NOMO-1 treated with DMSO at 0.1 percent for 48 hours (cell line): ENCODE measurements at regions not wholly inside any gene's neighbourhood (a gene's known extent, or its start where the extent isn't known, plus 50 kb on each side); places are given as distances from the start of the nearest gene placed in this dataset.
A peak's percentile ranks its signal among the peaks of the same experiment; 100 is the strongest.
"Not testable (repeated sequence)": the region's sequence is repeated elsewhere in the genome, so short reads cannot be mapped to it uniquely, and the experiment has no call there.

Experiments
- DNase-seq: peaks from one replicate; lab custom pipeline; 2025; ENCODE audit not compliant: unreplicated experiment; lab: John Stamatoyannopoulos, UW

- DNase-seq, result no peak
Measured at GRCh38 chr1:209132736-209133467, 450.6 kb upstream of the CAMK1G start.

GRCh38 chr1:209134001-209134400 is 449.5 kb upstream of the CAMK1G start:
- no peak for DNase-seq

- no peak for DNase-seq
Measured at GRCh38 chr1:209143916-209144315, 439.6 kb upstream of the CAMK1G start.

- DNase-seq, result no peak
Measured at GRCh38 chr1:209150114-209150513, 433.4 kb upstream of the CAMK1G start.

GRCh38 chr1:209153411-209153810 is 430.1 kb upstream of the CAMK1G start:
- DNase-seq, result no peak

- no peak for DNase-seq
Measured at GRCh38 chr1:209154912-209155311, 428.6 kb upstream of the CAMK1G start.

GRCh38 chr1:209155546-209155945 is 428.0 kb upstream of the CAMK1G start:
- DNase-seq, result no peak

- no peak for DNase-seq
Measured at GRCh38 chr1:209156991-209157390, 426.5 kb upstream of the CAMK1G start.

GRCh38 chr1:209157546-209158249 is 425.8 kb upstream of the CAMK1G start:
- no peak for DNase-seq

GRCh38 chr1:209158851-209159250 is 424.7 kb upstream of the CAMK1G start:
- no peak for DNase-seq

GRCh38 chr1:209160230-209160629 is 423.3 kb upstream of the CAMK1G start:
- no peak for DNase-seq

GRCh38 chr1:209162651-209163050 is 420.9 kb upstream of the CAMK1G start:
- no peak for DNase-seq

GRCh38 chr1:209168204-209168603 is 415.3 kb upstream of the CAMK1G start:
- no peak for DNase-seq

- DNase-seq, result no peak
Measured at GRCh38 chr1:209171151-209171550, 412.4 kb upstream of the CAMK1G start.

- DNase-seq, result no peak
Measured at GRCh38 chr1:209172286-209172685, 411.2 kb upstream of the CAMK1G start.

GRCh38 chr1:209172792-209173542 is 410.5 kb upstream of the CAMK1G start:
- not testable (repeated sequence) for DNase-seq

- DNase-seq, result not testable (repeated sequence)
Measured at GRCh38 chr1:209173796-209174195, 409.7 kb upstream of the CAMK1G start.

GRCh38 chr1:209176866-209177430 is 406.6 kb upstream of the CAMK1G start:
- DNase-seq, result no peak

- DNase-seq, result no peak
Measured at GRCh38 chr1:209183195-209183594, 400.3 kb upstream of the CAMK1G start.

- DNase-seq, result no peak
Measured at GRCh38 chr1:209187589-209187988, 395.9 kb upstream of the CAMK1G start.

GRCh38 chr1:209190591-209191261 is 392.8 kb upstream of the CAMK1G start:
- peak; percentile 39 for DNase-seq
